ENCODE measurements at regions not wholly inside any gene's neighbourhood (a gene's known extent, or its start where the extent isn't known, plus 50 kb on each side); places are given as distances from the start of the nearest gene placed in this dataset.

GRCh38 chr6:147823936-147824335, 315.4 kb downstream of the SAMD5 start:
- Histone ChIP-seq H3K4me3 (ENCODE audit: low read length in 2 of 2) (no peak overlapping the region), H3K9me3 (ENCODE audit: control insufficient read depth in 2 of 2, low read length in 2 of 2) (no peaks in the 10 kb centered on the region)

GRCh38 chr6:147825848-147826247, 317.4 kb downstream of the SAMD5 start:
- H3K4me3 ChIP-seq (ENCODE audit: low read length in 2 of 2), result no peak overlapping the region
- H3K27ac ChIP-seq (ENCODE audit: low read depth in 2 of 2, low read length in 2 of 2), result no peak overlapping the region
- H3K36me3 ChIP-seq (ENCODE audit: control insufficient read depth in 2 of 2, insufficient read depth in 2 of 2, low read length in 2 of 2), result no peaks in the 10 kb centered on the region
- no peaks in the 10 kb centered on the region for H3K4me1 ChIP-seq (ENCODE audit: control insufficient read depth in 2 of 2, insufficient read depth in 2 of 2, low read length in 2 of 2)
- no peaks in the 10 kb centered on the region for H3K9me3 ChIP-seq (ENCODE audit: control insufficient read depth in 2 of 2, low read length in 2 of 2)
- H3K9ac ChIP-seq (ENCODE audit: low read depth in 1 of 2, low read length in 2 of 2), result no peak overlapping the region
- no peaks in the 10 kb centered on the region for H3K27me3 ChIP-seq (ENCODE audit: control insufficient read depth in 2 of 2, insufficient read depth in 2 of 2, low read length in 2 of 2)

More at GRCh38 chr6:147823936-147824335, 315.4 kb downstream of the SAMD5 start:
- Histone ChIP-seq H3K4me1 (ENCODE audit: control insufficient read depth in 2 of 2, insufficient read depth in 2 of 2, low read length in 2 of 2) (no peaks in the 10 kb centered on the region), H3K27ac (ENCODE audit: low read depth in 2 of 2, low read length in 2 of 2) (no peak overlapping the region), H3K9ac (ENCODE audit: low read depth in 1 of 2, low read length in 2 of 2) (no peak overlapping the region), H3K27me3 (ENCODE audit: control insufficient read depth in 2 of 2, insufficient read depth in 2 of 2, low read length in 2 of 2) (no peaks in the 10 kb centered on the region), H3K36me3 (ENCODE audit: control insufficient read depth in 2 of 2, insufficient read depth in 2 of 2, low read length in 2 of 2) (no peaks in the 10 kb centered on the region)

GRCh38 chr6:147826698-147827097, 318.2 kb downstream of the SAMD5 start:
- Histone ChIP-seq H3K4me1 (ENCODE audit: control insufficient read depth in 2 of 2, insufficient read depth in 2 of 2, low read length in 2 of 2) (no peaks in the 10 kb centered on the region), H3K9ac (ENCODE audit: low read depth in 1 of 2, low read length in 2 of 2) (no peak overlapping the region), H3K27me3 (ENCODE audit: control insufficient read depth in 2 of 2, insufficient read depth in 2 of 2, low read length in 2 of 2) (no peaks in the 10 kb centered on the region), H3K4me3 (ENCODE audit: low read length in 2 of 2) (no peak overlapping the region), H3K27ac (ENCODE audit: low read depth in 2 of 2, low read length in 2 of 2) (no peak overlapping the region), H3K36me3 (ENCODE audit: control insufficient read depth in 2 of 2, insufficient read depth in 2 of 2, low read length in 2 of 2) (no peaks in the 10 kb centered on the region), H3K9me3 (ENCODE audit: control insufficient read depth in 2 of 2, low read length in 2 of 2) (no peaks in the 10 kb centered on the region)

GRCh38 chr6:147829418-147829817, 320.9 kb downstream of the SAMD5 start:
- no peaks in the 10 kb centered on the region for H3K4me1 ChIP-seq (ENCODE audit: control insufficient read depth in 2 of 2, insufficient read depth in 2 of 2, low read length in 2 of 2)
- no peaks in the 10 kb centered on the region for H3K27me3 ChIP-seq (ENCODE audit: control insufficient read depth in 2 of 2, insufficient read depth in 2 of 2, low read length in 2 of 2)
- H3K4me3 ChIP-seq (ENCODE audit: low read length in 2 of 2), result no peak overlapping the region
- H3K9me3 ChIP-seq (ENCODE audit: control insufficient read depth in 2 of 2, low read length in 2 of 2), result no peaks in the 10 kb centered on the region
- H3K9ac ChIP-seq (ENCODE audit: low read depth in 1 of 2, low read length in 2 of 2), result no peak overlapping the region
- H3K36me3 ChIP-seq (ENCODE audit: control insufficient read depth in 2 of 2, insufficient read depth in 2 of 2, low read length in 2 of 2), result no peaks in the 10 kb centered on the region
- H3K27ac ChIP-seq (ENCODE audit: low read depth in 2 of 2, low read length in 2 of 2), result no peak overlapping the region

- Histone ChIP-seq H3K27me3 (ENCODE audit: control insufficient read depth in 2 of 2, insufficient read depth in 2 of 2, low read length in 2 of 2) (no peaks in the 10 kb centered on the region), H3K27ac (ENCODE audit: low read depth in 2 of 2, low read length in 2 of 2) (no peak overlapping the region), H3K4me3 (ENCODE audit: low read length in 2 of 2) (no peak overlapping the region), H3K9ac (ENCODE audit: low read depth in 1 of 2, low read length in 2 of 2) (no peak overlapping the region), H3K4me1 (ENCODE audit: control insufficient read depth in 2 of 2, insufficient read depth in 2 of 2, low read length in 2 of 2) (no peaks in the 10 kb centered on the region), H3K9me3 (ENCODE audit: control insufficient read depth in 2 of 2, low read length in 2 of 2) (no peaks in the 10 kb centered on the region), H3K36me3 (ENCODE audit: control insufficient read depth in 2 of 2, insufficient read depth in 2 of 2, low read length in 2 of 2) (no peaks in the 10 kb centered on the region)
Measured at GRCh38 chr6:147829835-147830234, 321.3 kb downstream of the SAMD5 start.

GRCh38 chr6:147831356-147831755, 322.9 kb downstream of the SAMD5 start:
- no peaks in the 10 kb centered on the region for H3K36me3 ChIP-seq (ENCODE audit: control insufficient read depth in 2 of 2, insufficient read depth in 2 of 2, low read length in 2 of 2)
- H3K4me3 ChIP-seq (ENCODE audit: low read length in 2 of 2), result no peak overlapping the region
- no peak overlapping the region for H3K9ac ChIP-seq (ENCODE audit: low read depth in 1 of 2, low read length in 2 of 2)
- H3K27ac ChIP-seq (ENCODE audit: low read depth in 2 of 2, low read length in 2 of 2), result no peak overlapping the region
- H3K9me3 ChIP-seq (ENCODE audit: control insufficient read depth in 2 of 2, low read length in 2 of 2), result no peaks in the 10 kb centered on the region
- no peaks in the 10 kb centered on the region for H3K4me1 ChIP-seq (ENCODE audit: control insufficient read depth in 2 of 2, insufficient read depth in 2 of 2, low read length in 2 of 2)
- H3K27me3 ChIP-seq (ENCODE audit: control insufficient read depth in 2 of 2, insufficient read depth in 2 of 2, low read length in 2 of 2), result no peaks in the 10 kb centered on the region

- Histone ChIP-seq H3K4me1 (ENCODE audit: control insufficient read depth in 2 of 2, insufficient read depth in 2 of 2, low read length in 2 of 2) (no peaks in the 10 kb centered on the region), H3K36me3 (ENCODE audit: control insufficient read depth in 2 of 2, insufficient read depth in 2 of 2, low read length in 2 of 2) (no peaks in the 10 kb centered on the region), H3K27me3 (ENCODE audit: control insufficient read depth in 2 of 2, insufficient read depth in 2 of 2, low read length in 2 of 2) (no peaks in the 10 kb centered on the region), H3K9me3 (ENCODE audit: control insufficient read depth in 2 of 2, low read length in 2 of 2) (no peaks in the 10 kb centered on the region), H3K27ac (ENCODE audit: low read depth in 2 of 2, low read length in 2 of 2) (no peak overlapping the region), H3K9ac (ENCODE audit: low read depth in 1 of 2, low read length in 2 of 2) (no peak overlapping the region), H3K4me3 (ENCODE audit: low read length in 2 of 2) (no peak overlapping the region)
Measured at GRCh38 chr6:147833607-147834006, 325.1 kb downstream of the SAMD5 start.

- H3K9ac ChIP-seq (ENCODE audit: low read depth in 1 of 2, low read length in 2 of 2), result no peak overlapping the region
- no peak overlapping the region for H3K4me3 ChIP-seq (ENCODE audit: low read length in 2 of 2)
- no peak overlapping the region for H3K27ac ChIP-seq (ENCODE audit: low read depth in 2 of 2, low read length in 2 of 2)
- H3K9me3 ChIP-seq (ENCODE audit: control insufficient read depth in 2 of 2, low read length in 2 of 2), result no peaks in the 10 kb centered on the region
- no peaks in the 10 kb centered on the region for H3K36me3 ChIP-seq (ENCODE audit: control insufficient read depth in 2 of 2, insufficient read depth in 2 of 2, low read length in 2 of 2)
- H3K4me1 ChIP-seq (ENCODE audit: control insufficient read depth in 2 of 2, insufficient read depth in 2 of 2, low read length in 2 of 2), result no peaks in the 10 kb centered on the region
- no peaks in the 10 kb centered on the region for H3K27me3 ChIP-seq (ENCODE audit: control insufficient read depth in 2 of 2, insufficient read depth in 2 of 2, low read length in 2 of 2)
Measured at GRCh38 chr6:147834084-147834776, 325.7 kb downstream of the SAMD5 start.

- H3K4me3 ChIP-seq (ENCODE audit: low read length in 2 of 2), result no peak overlapping the region
- no peaks in the 10 kb centered on the region for H3K36me3 ChIP-seq (ENCODE audit: control insufficient read depth in 2 of 2, insufficient read depth in 2 of 2, low read length in 2 of 2)
- no peaks in the 10 kb centered on the region for H3K4me1 ChIP-seq (ENCODE audit: control insufficient read depth in 2 of 2, insufficient read depth in 2 of 2, low read length in 2 of 2)
- no peak overlapping the region for H3K9ac ChIP-seq (ENCODE audit: low read depth in 1 of 2, low read length in 2 of 2)
- no peaks in the 10 kb centered on the region for H3K9me3 ChIP-seq (ENCODE audit: control insufficient read depth in 2 of 2, low read length in 2 of 2)
- H3K27me3 ChIP-seq (ENCODE audit: control insufficient read depth in 2 of 2, insufficient read depth in 2 of 2, low read length in 2 of 2), result no peaks in the 10 kb centered on the region
- H3K27ac ChIP-seq (ENCODE audit: low read depth in 2 of 2, low read length in 2 of 2), result no peak overlapping the region
Measured at GRCh38 chr6:147837540-147837939, 329.1 kb downstream of the SAMD5 start.

- Histone ChIP-seq H3K9me3 (ENCODE audit: control insufficient read depth in 2 of 2, low read length in 2 of 2) (no peaks in the 10 kb centered on the region), H3K9ac (ENCODE audit: low read depth in 1 of 2, low read length in 2 of 2) (no peak overlapping the region), H3K4me1 (ENCODE audit: control insufficient read depth in 2 of 2, insufficient read depth in 2 of 2, low read length in 2 of 2) (no peaks in the 10 kb centered on the region), H3K36me3 (ENCODE audit: control insufficient read depth in 2 of 2, insufficient read depth in 2 of 2, low read length in 2 of 2) (no peaks in the 10 kb centered on the region), H3K27me3 (ENCODE audit: control insufficient read depth in 2 of 2, insufficient read depth in 2 of 2, low read length in 2 of 2) (no peaks in the 10 kb centered on the region), H3K4me3 (ENCODE audit: low read length in 2 of 2) (no peak overlapping the region), H3K27ac (ENCODE audit: low read depth in 2 of 2, low read length in 2 of 2) (no peak overlapping the region)
Measured at GRCh38 chr6:147839708-147840610, 331.5 kb downstream of the SAMD5 start.
